ENCODE measurements at regions not wholly inside any gene's neighbourhood (a gene's known extent, or its start where the extent isn't known, plus 50 kb on each side); places are given as distances from the start of the nearest gene placed in this dataset.

DNA sequence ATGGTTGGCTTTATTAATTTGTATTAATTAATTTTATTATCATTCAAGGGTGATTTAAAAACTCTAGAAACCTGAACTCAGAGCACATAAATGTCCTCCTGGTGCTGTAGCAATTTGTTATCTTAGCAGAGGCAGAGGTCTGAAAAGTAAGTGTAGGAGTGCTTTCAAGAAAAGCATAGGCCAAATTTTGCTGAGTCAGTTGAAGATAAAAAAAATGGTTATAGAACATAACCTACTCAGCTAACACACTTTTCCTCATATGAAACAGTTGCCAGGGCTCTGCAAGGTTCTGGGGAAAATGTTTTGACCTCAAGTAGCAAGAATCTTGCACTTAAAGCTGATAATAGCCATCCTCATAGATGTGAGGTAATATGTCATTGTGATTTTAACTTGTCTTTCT, 53.5 kb upstream of the CHODL start:
- TF ChIP-seq, protein P1, sequence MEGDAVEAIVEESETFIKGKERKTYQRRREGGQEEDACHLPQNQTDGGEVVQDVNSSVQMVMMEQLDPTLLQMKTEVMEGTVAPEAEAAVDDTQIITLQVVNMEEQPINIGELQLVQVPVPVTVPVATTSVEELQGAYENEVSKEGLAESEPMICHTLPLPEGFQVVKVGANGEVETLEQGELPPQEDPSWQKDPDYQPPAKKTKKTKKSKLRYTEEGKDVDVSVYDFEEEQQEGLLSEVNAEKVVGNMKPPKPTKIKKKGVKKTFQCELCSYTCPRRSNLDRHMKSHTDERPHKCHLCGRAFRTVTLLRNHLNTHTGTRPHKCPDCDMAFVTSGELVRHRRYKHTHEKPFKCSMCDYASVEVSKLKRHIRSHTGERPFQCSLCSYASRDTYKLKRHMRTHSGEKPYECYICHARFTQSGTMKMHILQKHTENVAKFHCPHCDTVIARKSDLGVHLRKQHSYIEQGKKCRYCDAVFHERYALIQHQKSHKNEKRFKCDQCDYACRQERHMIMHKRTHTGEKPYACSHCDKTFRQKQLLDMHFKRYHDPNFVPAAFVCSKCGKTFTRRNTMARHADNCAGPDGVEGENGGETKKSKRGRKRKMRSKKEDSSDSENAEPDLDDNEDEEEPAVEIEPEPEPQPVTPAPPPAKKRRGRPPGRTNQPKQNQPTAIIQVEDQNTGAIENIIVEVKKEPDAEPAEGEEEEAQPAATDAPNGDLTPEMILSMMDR (IDR thresholded peaks at IDR 0.05; ENCODE audit: control insufficient read depth, insufficient read depth, low read depth, low read length, missing control alignments): no peak
- no peak overlapping the region for H3K4me3 ChIP-seq (ENCODE audit: control insufficient read depth, low read depth, low read length)
- DNase-seq (ENCODE audit: low read depth): no peak

DNA sequence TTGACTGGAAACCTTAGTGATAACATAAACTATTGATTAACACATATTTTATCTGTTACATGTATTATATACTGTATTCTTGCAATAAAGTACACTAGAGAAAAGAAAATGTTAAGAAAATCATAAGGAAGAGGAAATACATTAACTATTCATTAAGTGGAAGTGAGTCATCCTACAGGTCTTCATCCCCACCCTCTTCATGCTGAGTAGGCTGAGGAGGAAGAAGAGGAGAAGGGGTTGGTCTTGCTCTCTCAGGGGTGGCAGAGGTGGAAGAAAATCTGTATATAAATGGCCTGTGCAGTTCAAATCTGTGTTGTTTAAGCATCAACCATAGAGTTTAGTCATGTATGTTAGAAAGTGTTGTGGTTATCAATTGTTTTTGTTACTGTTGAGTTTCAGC, 66.1 kb upstream of the CHODL start:
- no peak for DNase-seq (ENCODE audit: low read depth)
- TF ChIP-seq, protein P1 (IDR thresholded peaks at IDR 0.05; ENCODE audit: control insufficient read depth, insufficient read depth, low read depth, low read length, missing control alignments): no peak
- H3K4me3 ChIP-seq (ENCODE audit: control insufficient read depth, low read depth, low read length): no peak overlapping the region

DNA sequence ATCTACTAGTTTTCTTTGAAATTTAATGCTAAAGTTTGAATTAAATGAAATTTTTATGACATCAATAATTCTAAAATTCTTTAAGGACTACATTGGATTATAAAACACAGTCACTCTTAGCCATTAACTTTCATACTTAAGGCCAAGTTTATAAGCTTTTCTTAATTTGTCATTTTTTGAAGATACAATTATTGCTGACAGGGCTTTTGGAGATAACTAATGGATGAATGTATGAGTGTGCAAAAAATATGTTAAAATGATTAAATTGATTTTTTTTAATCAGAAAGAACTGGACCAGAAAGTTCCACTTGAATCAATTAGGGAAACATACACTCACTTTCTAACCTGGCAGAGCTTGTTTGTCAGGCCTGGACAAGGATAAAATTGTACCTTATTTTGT, 70.3 kb upstream of the CHODL start:
- TF ChIP-seq, protein P1 (IDR thresholded peaks at IDR 0.05; ENCODE audit: control insufficient read depth, insufficient read depth, low read depth, low read length, missing control alignments): no peak
- DNase-seq (ENCODE audit: low read depth): no peak
- H3K4me3 ChIP-seq (ENCODE audit: control insufficient read depth, low read depth, low read length): no peak overlapping the region

DNA sequence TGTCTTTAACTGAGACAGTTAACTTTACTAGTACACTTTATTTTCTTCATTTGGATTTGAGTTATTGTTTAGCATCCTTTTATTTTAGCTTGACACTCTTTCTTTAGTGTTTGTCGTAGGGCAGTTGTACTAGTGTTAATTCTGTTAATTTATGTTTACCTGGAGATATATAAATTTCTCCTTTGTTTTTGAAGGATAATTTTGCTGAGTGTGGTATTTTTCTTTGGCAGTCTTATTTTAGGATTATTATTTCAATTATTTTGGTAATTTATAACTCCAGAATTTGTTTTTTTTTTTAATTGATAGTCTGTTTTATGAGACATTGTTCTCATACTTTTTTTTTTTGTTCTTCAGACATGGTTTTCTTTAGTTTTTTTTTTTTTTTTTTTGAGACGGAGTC, 73.8 kb upstream of the CHODL start:
- no peak for DNase-seq (ENCODE audit: low read depth)
- no peak overlapping the region for H3K4me3 ChIP-seq (ENCODE audit: control insufficient read depth, low read depth, low read length)
- TF ChIP-seq, protein P1 (IDR thresholded peaks at IDR 0.05; ENCODE audit: control insufficient read depth, insufficient read depth, low read depth, low read length, missing control alignments): no peak

DNA sequence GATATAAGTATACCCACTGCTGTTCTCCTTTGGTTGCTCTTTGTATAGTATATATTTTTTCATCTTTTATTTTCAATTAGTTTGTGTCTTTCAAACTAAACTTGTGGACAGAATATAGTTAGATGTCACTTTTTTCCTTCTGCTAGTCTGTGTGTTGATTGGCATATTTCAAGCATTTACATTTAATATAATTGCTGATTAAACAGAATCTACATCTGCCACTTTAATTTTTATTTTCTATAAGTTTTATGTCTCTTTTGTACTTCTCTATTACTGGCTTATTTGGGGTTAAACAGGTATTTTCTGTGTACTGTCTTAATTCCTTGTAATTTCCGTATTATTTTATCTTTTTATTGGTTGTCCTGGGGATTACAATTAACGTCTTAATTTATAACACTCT, 74.4 kb upstream of the CHODL start:
- H3K4me3 ChIP-seq (ENCODE audit: control insufficient read depth, low read depth, low read length): no peak overlapping the region
- DNase-seq (ENCODE audit: low read depth): no peak
- TF ChIP-seq, protein P1 (IDR thresholded peaks at IDR 0.05; ENCODE audit: control insufficient read depth, insufficient read depth, low read depth, low read length, missing control alignments): no peak

DNA sequence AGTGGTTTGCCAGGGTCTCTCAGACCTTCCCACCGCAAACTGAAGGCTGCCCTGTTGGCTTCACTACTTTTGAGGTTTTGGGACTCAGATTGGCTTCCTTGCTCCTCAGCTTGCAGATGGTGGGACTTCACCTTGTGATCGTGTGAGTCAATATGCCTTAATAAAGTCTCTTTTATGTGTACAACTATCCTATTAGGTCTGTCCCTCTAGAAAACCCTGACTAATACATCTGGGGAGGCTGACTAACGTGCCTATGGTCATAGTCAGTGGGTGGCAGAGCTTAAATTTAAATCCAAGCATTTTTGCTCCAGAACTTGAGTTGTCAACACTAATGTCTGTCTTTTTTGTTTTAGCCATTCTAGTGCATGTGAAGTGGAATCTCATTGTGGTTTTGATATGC, 76.5 kb upstream of the CHODL start:
- H3K4me3 ChIP-seq (ENCODE audit: control insufficient read depth, low read depth, low read length): no peak overlapping the region
- no peak for DNase-seq (ENCODE audit: low read depth)
- TF ChIP-seq, protein P1 (IDR thresholded peaks at IDR 0.05; ENCODE audit: control insufficient read depth, insufficient read depth, low read depth, low read length, missing control alignments): no peak

DNA sequence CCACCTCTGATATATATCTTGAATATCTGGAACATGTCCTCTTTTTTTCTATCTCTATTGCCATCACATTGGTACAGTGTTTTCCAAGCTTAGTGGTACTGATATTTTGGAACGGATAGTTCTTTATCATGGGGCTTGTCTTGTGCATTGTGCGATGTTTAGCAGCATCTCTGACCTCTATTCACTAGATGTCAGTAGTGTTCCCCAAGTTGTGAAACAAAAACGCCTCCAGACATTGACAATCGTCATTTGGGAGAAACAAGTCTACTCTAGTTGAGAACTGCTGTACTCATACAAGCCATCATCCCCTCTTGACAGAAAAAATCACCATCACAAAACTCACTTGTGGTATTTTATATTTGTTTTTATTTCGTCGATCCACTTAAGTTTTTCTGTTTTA, 79.7 kb upstream of the CHODL start:
- no peak overlapping the region for H3K4me3 ChIP-seq (ENCODE audit: control insufficient read depth, low read depth, low read length)
- no peak for DNase-seq (ENCODE audit: low read depth)
- TF ChIP-seq, protein P1 (IDR thresholded peaks at IDR 0.05; ENCODE audit: control insufficient read depth, insufficient read depth, low read depth, low read length, missing control alignments): no peak
